Stimulated activated CD8-positive, alpha-beta memory T cell treated with anti-CD3 and anti-CD28 coated beads, Interleukin-15, amount 100 ng/mL, for 1 hour (primary cell): ENCODE measurements at regions not wholly inside any gene's neighbourhood (a gene's known extent, or its start where the extent isn't known, plus 50 kb on each side); places are given as distances from the start of the nearest gene placed in this dataset.
"Not testable (repeated sequence)": the region's sequence is repeated elsewhere in the genome, so short reads cannot be mapped to it uniquely, and the experiment has no call there.

Experiments
- DNase-seq: peaks from one replicate; pipeline ENCODE4 v3.0.0-alpha.2; 2020; ENCODE audit warnings: low read depth

DNA sequence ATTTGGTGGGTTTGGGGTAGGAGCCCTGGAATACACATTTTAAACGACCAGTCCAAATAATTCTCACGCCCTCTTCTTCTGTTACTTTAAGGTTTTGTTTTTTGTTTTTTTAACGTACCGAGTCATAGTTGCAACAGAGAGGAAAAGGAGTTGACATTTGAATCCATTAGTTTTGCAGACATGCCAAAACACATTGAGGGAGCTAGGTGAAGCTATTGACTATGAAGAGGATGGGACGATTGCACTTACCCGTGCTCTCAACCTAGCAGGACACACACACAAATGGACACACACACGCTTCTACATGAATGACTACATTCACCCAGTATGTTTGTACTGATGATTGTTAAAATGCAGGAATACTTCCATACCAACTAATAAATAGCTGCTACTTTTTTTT, 54.3 kb upstream of the CIT start:
- DNase-seq = no peak

DNA sequence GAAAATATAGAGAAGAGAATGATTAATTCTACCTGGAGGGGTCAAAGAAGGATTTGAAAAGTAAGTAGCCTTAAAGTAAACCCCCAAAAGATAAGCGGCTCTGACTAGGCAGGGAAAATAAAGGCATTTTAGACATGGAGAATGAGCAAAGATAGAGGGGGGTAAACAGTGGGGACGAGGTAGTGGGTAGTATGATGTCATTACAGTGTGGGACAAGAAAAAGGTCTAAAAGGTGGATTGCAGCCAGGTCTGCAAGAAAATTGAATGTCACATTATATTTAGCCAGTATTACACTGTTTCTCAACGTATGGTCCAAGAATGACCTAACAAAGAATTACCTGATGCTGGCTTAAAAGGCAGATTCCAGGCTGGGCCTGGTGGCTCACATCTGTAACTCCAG, 55.8 kb upstream of the CIT start:
- DNase-seq = no peak

DNA sequence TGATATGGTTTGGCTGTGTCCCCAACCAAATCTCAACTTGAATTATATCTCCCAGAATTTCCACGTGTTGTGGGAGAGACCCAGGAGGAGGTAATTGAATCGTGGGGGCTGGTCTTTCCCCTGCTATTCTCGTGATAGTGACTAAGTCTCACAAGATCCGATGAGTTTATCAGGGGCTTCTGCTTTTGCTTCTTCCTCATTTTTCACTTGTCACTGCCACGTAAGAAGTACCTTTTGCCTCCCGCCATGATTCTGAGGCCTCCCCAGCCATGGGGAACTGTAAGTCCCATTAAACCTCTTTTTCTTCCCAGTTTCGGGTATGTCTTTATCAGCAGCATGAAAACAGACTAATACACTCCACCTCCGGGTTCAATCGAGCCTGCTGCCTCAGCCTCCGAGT, 54.3 kb upstream of the BICDL1 start:
- not testable (repeated sequence) for DNase-seq

DNA sequence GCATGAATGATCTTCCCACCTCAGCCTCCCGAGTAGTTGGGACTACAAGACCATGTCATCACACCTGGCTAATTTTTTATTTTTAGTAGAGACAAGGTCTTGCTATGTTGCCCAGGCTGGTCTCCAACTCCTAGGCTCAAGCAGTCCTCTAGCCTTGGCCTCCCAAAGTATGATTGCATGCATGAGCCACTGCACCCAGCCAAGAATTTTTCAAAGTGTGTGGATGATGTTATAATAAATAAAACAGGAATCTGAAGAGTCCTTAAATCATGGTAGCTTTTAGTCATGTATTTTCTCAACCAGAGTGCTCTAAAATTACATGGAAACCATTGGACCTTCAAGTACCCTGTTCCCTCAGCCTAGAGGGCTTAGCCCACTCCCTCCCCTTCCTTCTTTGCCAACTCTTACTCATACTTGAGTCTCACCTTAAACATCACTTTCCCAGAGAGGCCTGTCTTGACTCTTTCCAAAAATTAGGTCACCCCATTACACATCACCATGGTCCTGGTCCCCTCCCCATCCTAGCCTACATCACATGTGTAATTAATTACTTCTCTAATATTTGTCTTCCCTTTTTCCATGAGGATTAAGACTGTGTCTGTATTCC, 52.2 kb upstream of the BICDL1 start:
- no peak for DNase-seq

DNA sequence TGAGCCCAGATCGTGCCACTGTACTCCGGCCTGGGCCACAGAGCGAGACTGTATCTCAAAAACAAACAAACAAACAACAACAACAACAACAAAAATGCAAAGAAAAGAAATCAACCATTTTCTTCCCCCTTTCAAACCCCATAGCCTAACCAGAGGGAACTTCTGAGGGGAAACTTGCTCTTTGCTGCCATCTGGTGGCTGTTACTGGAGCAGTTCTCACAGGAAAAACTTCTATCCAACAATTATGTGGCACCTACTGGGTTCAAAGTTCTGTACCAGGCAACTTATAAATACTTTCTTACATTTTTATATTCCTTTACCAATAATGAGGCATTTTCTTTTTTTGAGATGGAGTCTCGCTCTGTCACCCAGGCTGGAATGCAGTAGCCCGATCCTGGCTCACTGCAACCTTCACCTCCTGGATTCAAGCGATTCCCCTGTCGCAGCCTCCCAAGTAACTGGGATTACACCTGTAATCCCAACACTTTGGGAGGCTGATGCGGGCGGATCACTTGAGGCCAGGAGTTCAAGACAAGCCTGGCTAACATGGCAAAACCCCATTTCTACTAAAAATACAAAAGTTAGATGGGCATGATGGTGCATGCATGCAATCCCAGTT, 50.9 kb upstream of the BICDL1 start:
- peak; percentile 64 for DNase-seq
